ENCODE measurements at regions not wholly inside any gene's neighbourhood (a gene's known extent, or its start where the extent isn't known, plus 50 kb on each side); places are given as distances from the start of the nearest gene placed in this dataset.
"Not testable (repeated sequence)": the region's sequence is repeated elsewhere in the genome, so short reads cannot be mapped to it uniquely, and the experiment has no call there.

DNA sequence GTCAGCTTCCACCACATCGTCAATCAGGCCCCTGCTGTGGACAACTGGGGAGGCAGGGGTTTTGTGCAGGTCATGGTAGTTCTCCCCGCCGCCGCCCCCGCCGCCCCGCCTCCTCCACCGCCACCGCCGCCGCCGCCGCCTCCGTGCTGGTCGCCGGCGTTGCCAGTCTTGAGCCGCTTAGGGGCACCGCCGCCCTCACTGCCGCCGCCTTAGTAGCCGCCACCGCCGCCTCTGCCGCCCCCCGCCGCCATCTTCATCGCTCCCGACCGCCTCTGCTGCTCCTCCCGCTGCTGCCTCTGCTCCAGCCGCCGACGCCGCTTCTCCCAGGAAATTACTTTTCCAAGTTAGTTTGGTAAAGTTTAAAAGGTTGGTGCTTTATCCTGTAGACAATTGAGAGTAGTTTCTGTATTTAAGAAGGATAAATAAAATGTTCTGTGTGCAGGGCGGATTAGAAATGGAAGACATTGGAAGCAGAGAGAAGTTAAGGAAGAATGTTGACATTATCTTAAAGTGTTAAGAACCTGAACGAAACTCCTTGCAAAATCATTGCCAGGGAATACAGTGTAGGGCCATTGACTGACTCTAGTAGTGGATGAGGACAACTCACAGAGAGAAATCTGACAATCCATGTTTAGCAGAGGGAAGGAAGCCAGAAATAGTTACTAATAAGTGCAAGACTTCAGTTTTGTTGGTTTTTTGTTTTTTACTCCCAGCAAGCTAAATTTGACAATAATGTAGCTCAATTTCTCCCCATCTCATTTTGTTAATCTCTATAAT is 53.0 kb upstream of the GOLGA8A start:
- Mint-ChIP-seq H3K4me3 (no peak overlapping the region), H3K36me3 (ENCODE audit: low read depth) (peaks cover 8% of the 10 kb centered on the region)

DNA sequence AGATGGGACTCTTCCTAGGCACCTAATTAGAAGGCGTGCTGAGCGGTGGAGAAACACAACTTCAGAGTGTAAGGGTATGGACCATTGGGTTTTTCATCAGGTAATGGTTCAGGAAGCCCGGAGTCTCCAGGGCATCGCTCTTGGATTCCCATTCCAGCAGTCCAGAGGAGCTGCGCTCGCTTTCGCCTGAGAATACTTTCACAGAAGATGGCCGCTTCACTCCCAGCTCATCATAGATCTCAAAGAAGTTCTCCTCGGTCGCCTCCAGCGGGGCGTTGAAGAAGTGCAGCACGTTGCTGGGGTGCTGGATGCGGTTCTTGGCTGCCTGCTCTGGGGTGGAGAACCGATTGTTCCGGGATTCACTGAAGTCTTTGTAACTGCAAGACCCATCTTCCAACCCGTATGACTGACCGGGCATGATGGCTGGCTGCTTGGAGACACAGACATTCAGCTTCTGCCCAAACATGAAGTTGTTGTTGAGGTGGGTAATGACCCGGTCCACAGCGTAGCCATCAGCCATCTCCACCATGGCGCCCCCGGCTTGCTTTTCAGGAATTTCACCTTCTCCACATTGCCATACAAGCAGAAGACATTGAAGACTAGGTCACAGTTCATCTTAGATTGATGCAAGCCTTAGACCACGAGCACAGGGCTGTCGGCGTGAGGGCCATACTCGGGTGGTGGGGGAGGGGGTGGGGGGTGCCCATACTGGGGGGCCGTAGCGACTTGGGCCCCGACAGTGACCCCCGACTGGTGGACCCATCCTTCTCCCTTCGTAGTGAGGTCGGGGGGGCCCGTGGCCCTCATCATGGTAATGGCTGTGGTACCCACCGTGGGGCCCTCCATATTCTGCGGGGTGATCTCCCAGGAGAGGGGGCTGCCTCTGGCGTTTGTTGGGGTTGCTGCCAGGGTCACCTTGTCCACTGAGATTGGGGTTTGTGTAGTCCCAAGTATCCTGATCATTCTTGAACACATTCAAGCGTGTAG is 51.7 kb upstream of the GOLGA8A start:
- not testable (repeated sequence) for H3K27ac Mint-ChIP-seq; H3K4me3 Mint-ChIP-seq; H3K36me3 Mint-ChIP-seq (ENCODE audit: low read depth); H3K4me1 Mint-ChIP-seq (ENCODE audit: low read depth)
- Mint-ChIP-seq H3K9me3 (peaks cover 14% of the 10 kb centered on the region), H3K27me3 (ENCODE audit: low read depth) (peaks cover 81% of the 10 kb centered on the region)

More for the DNA sequence above, 53.0 kb upstream of the GOLGA8A start:
- H3K9me3 Mint-ChIP-seq: peaks cover 14% of the 10 kb centered on the region
- peaks cover 8% of the 10 kb centered on the region for H3K4me1 Mint-ChIP-seq (ENCODE audit: low read depth)
- no peak overlapping the region for H3K27ac Mint-ChIP-seq
- peaks cover 79% of the 10 kb centered on the region for H3K27me3 Mint-ChIP-seq (ENCODE audit: low read depth)

Measured in T-helper 1 cell treated with Interleukin-12 subunit alpha and Interleukin-12 subunit beta and Interleukin-4 antibody, amounts not matched to agents 30 μg/mL and 1 μg/mL, for 36 hours (primary cell).